K562 (cell line): ENCODE measurements at regions not wholly inside any gene's neighbourhood (a gene's known extent, or its start where the extent isn't known, plus 50 kb on each side); places are given as distances from the start of the nearest gene placed in this dataset.

Experiments used
- ATAC-seq: fragments of 200-7000 bp; cut with Tn5 transposase; 3 replicates; pipeline ENCODE4 v1.9.1; 2020; ENCODE audit warnings: moderate library complexity
- BruUV-seq: library from RNA; stranded (reverse); fragments of 400-500 nt; replicated peaks from 2 replicates; lab custom pipeline; 2021; lab: Mats Ljungman, UMichigan
- CTCF ChIA-PET: fragments of 300-600 bp; formaldehyde crosslinking; extraction: SDS; loops from one replicate; lab custom pipeline; 2021; ENCODE audit warnings: low intra/inter-chr PET ratio; lab: Yijun Ruan, JAX
- POLR2A ChIA-PET: fragments of 300-600, 350-650 bp; sonication (Branson Sonifier 250); formaldehyde crosslinking; extraction: SDS; loops from one replicate; lab custom pipeline; 2021; ENCODE audit warnings: antibody characterized with exemption, inconsistent platforms; lab: Yijun Ruan, JAX
- DNase-seq, 4 experiments: peaks; one replicate each; pipeline versions ENCODE4 v3.0.0 to v3.0.0-alpha.2; 2011 to 2018; ENCODE audit warnings: low spot score in 3 of 4, mixed read lengths in 3 of 4; ENCODE audit errors: extremely low read depth in 1 of 4
- FAIRE-seq: peaks from 2 replicates; lab custom pipeline; 2011; peaks lifted over from hg19 to GRCh38; lab: Jason Lieb, UNC
- H2AFZ ChIP-seq: 2 replicates; pipeline ENCODE4 v1.6.0; 2011; ENCODE audit warnings: low read depth, low read length, control low read depth, inconsistent platforms
- H3K27ac ChIP-seq: fragments of 200-600 bp; 3 replicates; pipeline ENCODE4 v1.8.0; 2011; ENCODE audit warnings: low read depth, mild to moderate bottlenecking, control low read depth, inconsistent platforms, low read length, moderate library complexity, mixed read lengths; ENCODE audit errors: extremely low read depth
- H3K27me3 ChIP-seq, 2 experiments: fragments of 300-600 bp in 1 of 2; 2 replicates in 1 of 2; 3 replicates in 1 of 2; pipeline versions ENCODE4 v1.6.0 to v1.8.0; 2011; ENCODE audit warnings: inconsistent platforms in 2 of 2, low read length in 2 of 2, mild to moderate bottlenecking in 1 of 2, mixed read lengths in 1 of 2, moderate library complexity in 1 of 2; ENCODE audit not compliant: control insufficient read depth in 2 of 2, insufficient read depth in 2 of 2
- H3K36me3 ChIP-seq: fragments of 300-600 bp; 3 replicates; pipeline ENCODE4 v1.8.0; 2011; ENCODE audit warnings: mild to moderate bottlenecking, low read length, inconsistent platforms; ENCODE audit not compliant: control insufficient read depth, insufficient read depth
- H3K4me1 ChIP-seq, 2 experiments: fragments of 200-600 bp in 1 of 2; replicated peaks in 1 of 2; 2 replicates in 1 of 2; 3 replicates in 1 of 2; pipeline versions ENCODE4 v1.5.1 to v1.8.0; 2011; ENCODE audit warnings: inconsistent platforms in 2 of 2, low read length in 2 of 2, mild to moderate bottlenecking in 1 of 2, mixed read lengths in 1 of 2, moderate library complexity in 1 of 2; ENCODE audit not compliant: control insufficient read depth in 2 of 2, insufficient read depth in 2 of 2
- H3K4me2 ChIP-seq: 2 replicates; pipeline ENCODE4 v1.6.1; 2011; ENCODE audit warnings: low read length, control low read depth, inconsistent platforms, mixed read lengths; ENCODE audit not compliant: insufficient read depth
- H3K4me3 ChIP-seq: fragments of 200-600 bp; sonication (generic), shearing (Covaris generic); 2 replicates; pipeline ENCODE4 v1.5.1; 2016; ENCODE audit warnings: control low read depth, inconsistent platforms
- H3K79me2 ChIP-seq: fragments of 200-600 bp; 3 replicates; pipeline ENCODE4 v1.8.0; 2011; ENCODE audit warnings: low read length, inconsistent platforms; ENCODE audit not compliant: control insufficient read depth, insufficient read depth
- H3K9ac ChIP-seq, 2 experiments: 2 replicates each; pipeline versions ENCODE4 v1.6.0 to v1.6.1; 2011; ENCODE audit warnings: low read depth in 2 of 2, low read length in 2 of 2, control low read depth in 1 of 2, inconsistent platforms in 1 of 2, mild to moderate bottlenecking in 1 of 2, mixed read lengths in 1 of 2; ENCODE audit not compliant: insufficient read depth in 1 of 2
- H3K9me1 ChIP-seq: one replicate; pipeline ENCODE4 v1.6.0; 2011; ENCODE audit warnings: inconsistent platforms, mild to moderate bottlenecking, low read length, moderate library complexity; ENCODE audit not compliant: control insufficient read depth, insufficient read depth
- H3K9me3 ChIP-seq: replicated peaks from 2 replicates; pipeline ENCODE4 v1.5.1; 2011; ENCODE audit warnings: low read depth, low read length, inconsistent platforms; ENCODE audit not compliant: control insufficient read depth, insufficient read depth
- H4K20me1 ChIP-seq: replicated peaks from 2 replicates; pipeline ENCODE4 v1.6.1; 2011; ENCODE audit warnings: low read length, inconsistent platforms, mixed read lengths; ENCODE audit not compliant: control insufficient read depth, insufficient read depth
- ARID3B ChIP-seq: fragments of 250-450 bp; sonication (Bioruptor Pico); IDR thresholded peaks from 2 replicates; pipeline ENCODE4 v1.4.0; 2020; ENCODE audit warnings: borderline replicate concordance
- NCOA1 ChIP-seq: fragments of 450-650 bp; IDR thresholded peaks from 2 replicates; pipeline ENCODE4 v1.6.1; 2016; ENCODE audit warnings: low read depth
- ZNF707 ChIP-seq: fragments of 250-450 bp; sonication (Bioruptor Pico); conservative IDR thresholded peaks from 2 replicates; pipeline ENCODE4 v1.8.0; 2022; ENCODE audit warnings: inconsistent platforms, mild to moderate bottlenecking, moderate library complexity
- whole genome bisulfite sequencing: fragments of 100-300 bp; shearing (Covaris generic); methylation state at CpG from one replicate; pipeline ENCODE4 v1.1.6; 2016; ENCODE audit warnings: low coverage, mixed read lengths; ENCODE audit not compliant: insufficient coverage; ENCODE audit errors: missing lambda C conversion rate; 5-methylcytosine and 5-hydroxymethylcytosine counted together
- in situ Hi-C: fragments of 300-500 bp; cut with MboI; formaldehyde crosslinking; loops from 4 replicates; pipeline ENCODE4 v1.15.0; 2018; ENCODE audit warnings: inconsistent platforms, mixed read lengths
- intact Hi-C: fragments of 100-400 bp; cut with micrococcal nuclease; formaldehyde crosslinking; loops from 2 replicates; pipeline ENCODE4 v1.14.2; 2022
- TF ChIP-seq, protein P1 (sequence below): sonication (generic); formaldehyde crosslinking; IDR thresholded peaks from 2 replicates; pipeline ENCODE4 v1.8.0; 2023; ENCODE audit warnings: missing genetic modification reagents, mild to moderate bottlenecking, borderline replicate concordance

GRCh38 chr18:78082816-78083215 is 833.2 kb downstream of the GALR1 start:
- no peaks in the 10 kb centered on the region for H3K79me2 ChIP-seq
- TF ChIP-seq ZNF707 (CRISPR knock-in tag) (no peak), NCOA1 (no peak), ARID3B (CRISPR knock-in tag) (no peak)
- TF ChIP-seq, protein P1, sequence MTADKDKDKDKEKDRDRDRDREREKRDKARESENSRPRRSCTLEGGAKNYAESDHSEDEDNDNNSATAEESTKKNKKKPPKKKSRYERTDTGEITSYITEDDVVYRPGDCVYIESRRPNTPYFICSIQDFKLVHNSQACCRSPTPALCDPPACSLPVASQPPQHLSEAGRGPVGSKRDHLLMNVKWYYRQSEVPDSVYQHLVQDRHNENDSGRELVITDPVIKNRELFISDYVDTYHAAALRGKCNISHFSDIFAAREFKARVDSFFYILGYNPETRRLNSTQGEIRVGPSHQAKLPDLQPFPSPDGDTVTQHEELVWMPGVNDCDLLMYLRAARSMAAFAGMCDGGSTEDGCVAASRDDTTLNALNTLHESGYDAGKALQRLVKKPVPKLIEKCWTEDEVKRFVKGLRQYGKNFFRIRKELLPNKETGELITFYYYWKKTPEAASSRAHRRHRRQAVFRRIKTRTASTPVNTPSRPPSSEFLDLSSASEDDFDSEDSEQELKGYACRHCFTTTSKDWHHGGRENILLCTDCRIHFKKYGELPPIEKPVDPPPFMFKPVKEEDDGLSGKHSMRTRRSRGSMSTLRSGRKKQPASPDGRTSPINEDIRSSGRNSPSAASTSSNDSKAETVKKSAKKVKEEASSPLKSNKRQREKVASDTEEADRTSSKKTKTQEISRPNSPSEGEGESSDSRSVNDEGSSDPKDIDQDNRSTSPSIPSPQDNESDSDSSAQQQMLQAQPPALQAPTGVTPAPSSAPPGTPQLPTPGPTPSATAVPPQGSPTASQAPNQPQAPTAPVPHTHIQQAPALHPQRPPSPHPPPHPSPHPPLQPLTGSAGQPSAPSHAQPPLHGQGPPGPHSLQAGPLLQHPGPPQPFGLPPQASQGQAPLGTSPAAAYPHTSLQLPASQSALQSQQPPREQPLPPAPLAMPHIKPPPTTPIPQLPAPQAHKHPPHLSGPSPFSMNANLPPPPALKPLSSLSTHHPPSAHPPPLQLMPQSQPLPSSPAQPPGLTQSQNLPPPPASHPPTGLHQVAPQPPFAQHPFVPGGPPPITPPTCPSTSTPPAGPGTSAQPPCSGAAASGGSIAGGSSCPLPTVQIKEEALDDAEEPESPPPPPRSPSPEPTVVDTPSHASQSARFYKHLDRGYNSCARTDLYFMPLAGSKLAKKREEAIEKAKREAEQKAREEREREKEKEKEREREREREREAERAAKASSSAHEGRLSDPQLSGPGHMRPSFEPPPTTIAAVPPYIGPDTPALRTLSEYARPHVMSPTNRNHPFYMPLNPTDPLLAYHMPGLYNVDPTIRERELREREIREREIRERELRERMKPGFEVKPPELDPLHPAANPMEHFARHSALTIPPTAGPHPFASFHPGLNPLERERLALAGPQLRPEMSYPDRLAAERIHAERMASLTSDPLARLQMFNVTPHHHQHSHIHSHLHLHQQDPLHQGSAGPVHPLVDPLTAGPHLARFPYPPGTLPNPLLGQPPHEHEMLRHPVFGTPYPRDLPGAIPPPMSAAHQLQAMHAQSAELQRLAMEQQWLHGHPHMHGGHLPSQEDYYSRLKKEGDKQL = no peak
- TF ChIP-seq, all 486 proteins: peak for 0
- no TSS peak for BruUV-seq
- Histone ChIP-seq H3K9ac (no peak overlapping the region), H3K4me1 (no peaks in the 10 kb centered on the region), H2AFZ (no peak overlapping the region), H3K9me3 (no peaks in the 10 kb centered on the region), H3K4me3 (no peak overlapping the region), H4K20me1 (no peaks in the 10 kb centered on the region), H3K36me3 (no peaks in the 10 kb centered on the region), H3K4me2 (no peak overlapping the region), H3K27me3 (peaks cover 11 to 50% of the 10 kb centered on the region in 2 experiments), H3K9me1 (no peaks in the 10 kb centered on the region), H3K27ac (no peak overlapping the region)
- ChIA-PET CTCF (no interaction called here), POLR2A (no interaction called here)
- in situ Hi-C loops (no loop called here), intact Hi-C loops (no loop called here)
- ATAC-seq (no peak), DNase-seq (no peak), FAIRE-seq (no peak)
- WGBS = 0% methylated on average over 3 of the region's 7 CpGs
